ENCODE measurements at regions not wholly inside any gene's neighbourhood (a gene's known extent, or its start where the extent isn't known, plus 50 kb on each side); places are given as distances from the start of the nearest gene placed in this dataset.

DNA sequence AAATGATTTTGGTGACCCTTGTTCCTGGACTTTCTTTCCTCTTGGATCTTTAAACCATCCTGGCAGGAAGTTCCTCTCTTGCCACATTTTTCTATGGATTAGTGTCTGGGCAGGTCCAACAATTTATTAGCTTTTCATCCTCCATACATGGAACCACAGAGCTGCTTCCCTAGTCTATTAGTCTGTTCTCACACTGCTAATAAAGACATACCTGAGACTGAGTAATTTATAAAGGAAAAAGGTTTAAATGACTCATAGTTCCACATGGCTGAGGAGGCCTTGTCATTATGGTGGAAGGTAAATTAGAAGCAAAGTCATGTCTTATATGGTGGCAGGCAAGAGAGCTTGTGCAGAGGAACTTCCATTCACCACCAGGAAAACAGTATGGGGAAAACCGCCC, 122.9 kb downstream of the DDX1 start:
- TF ChIP-seq CTCF (IDR thresholded peaks at IDR 0.05): no peak
- TF ChIP-seq POLR2AphosphoS5 (IDR thresholded peaks at IDR 0.05): no peak

All from transverse colon (tissue), 4 donors.